Keratinocyte (primary cell): ENCODE measurements at regions not wholly inside any gene's neighbourhood (a gene's known extent, or its start where the extent isn't known, plus 50 kb on each side); places are given as distances from the start of the nearest gene placed in this dataset.
A peak's percentile ranks its signal among the peaks of the same experiment; 100 is the strongest.

Experiments
- DNase-seq: peaks from one replicate; pipeline ENCODE4 v3.0.0-alpha.2; 2011; ENCODE audit warnings: low read depth, missing footprints, low spot score
- FAIRE-seq: peaks from 2 replicates; lab custom pipeline; 2011; peaks lifted over from hg19 to GRCh38; lab: Jason Lieb, UNC
- H2AFZ ChIP-seq: 2 replicates; pipeline ENCODE4 v1.6.0; 2012; ENCODE audit warnings: low read length, control low read depth, inconsistent platforms; ENCODE audit not compliant: control insufficient read depth
- H3K27ac ChIP-seq: 2 replicates; pipeline ENCODE4 v1.5.1; 2011; ENCODE audit warnings: low read length; ENCODE audit not compliant: control insufficient read depth, insufficient read depth
- H3K27me3 ChIP-seq: 3 replicates; pipeline ENCODE4 v1.6.0; 2011; ENCODE audit warnings: low read length; ENCODE audit not compliant: control insufficient read depth, insufficient read depth; ENCODE audit errors: extremely low read depth
- H3K36me3 ChIP-seq, 2 experiments: 2 replicates in 1 of 2; 3 replicates in 1 of 2; pipeline ENCODE4 v1.5.1; 2011; ENCODE audit warnings: low read length in 2 of 2, mild to moderate bottlenecking in 1 of 2; ENCODE audit not compliant: control insufficient read depth in 2 of 2, insufficient read depth in 2 of 2; ENCODE audit errors: extremely low read depth in 1 of 2
- H3K4me1 ChIP-seq: 3 replicates; pipeline ENCODE4 v1.5.1; 2011; ENCODE audit warnings: low read length; ENCODE audit not compliant: control insufficient read depth, insufficient read depth; ENCODE audit errors: extremely low read depth
- H3K4me2 ChIP-seq: 3 replicates; pipeline ENCODE4 v1.6.0; 2011; ENCODE audit warnings: low read depth, low read length; ENCODE audit not compliant: control insufficient read depth, insufficient read depth; ENCODE audit errors: extremely low read depth
- H3K4me3 ChIP-seq, 3 experiments: fragments of 200-600 bp in 1 of 3; sonication (generic) in 1 of 3; 2 replicates in 2 of 3; 3 replicates in 1 of 3; pipeline ENCODE4 v1.5.1; 2011 to 2016; ENCODE audit warnings: low read length in 3 of 3, mild to moderate bottlenecking in 3 of 3, control low read depth in 2 of 3, inconsistent platforms in 1 of 3, low read depth in 1 of 3, mixed read lengths in 1 of 3, mixed run types in 1 of 3, moderate library complexity in 1 of 3; ENCODE audit not compliant: control insufficient read depth in 2 of 3, insufficient read depth in 2 of 3; ENCODE audit errors: extremely low read depth in 1 of 3
- H3K79me2 ChIP-seq: 2 replicates; pipeline ENCODE4 v1.6.0; 2012; ENCODE audit warnings: low read length; ENCODE audit not compliant: control insufficient read depth, insufficient read depth
- H3K9ac ChIP-seq: 3 replicates; pipeline ENCODE4 v1.6.0; 2011; ENCODE audit warnings: low read length; ENCODE audit not compliant: control insufficient read depth, insufficient read depth; ENCODE audit errors: extremely low read depth
- H3K9me1 ChIP-seq: 3 replicates; pipeline ENCODE4 v1.6.0; 2011; ENCODE audit warnings: low read length; ENCODE audit not compliant: control insufficient read depth, insufficient read depth; ENCODE audit errors: extremely low read depth
- H3K9me3 ChIP-seq: 2 replicates; pipeline ENCODE4 v1.5.1; 2012; ENCODE audit warnings: low read depth, low read length; ENCODE audit not compliant: control insufficient read depth
- H4K20me1 ChIP-seq: 3 replicates; pipeline ENCODE4 v1.6.0; 2011; ENCODE audit warnings: low read length; ENCODE audit not compliant: control insufficient read depth, insufficient read depth; ENCODE audit errors: extremely low read depth
- CTCF ChIP-seq, 3 experiments: IDR thresholded peaks in 1 of 3; conservative IDR thresholded peaks in 1 of 3; optimal IDR thresholded peaks in 1 of 3; 2 replicates in 2 of 3; 3 replicates in 1 of 3; pipeline versions ENCODE3 to v1.5.1; 2011; ENCODE audit warnings: low read length in 3 of 3, mild to moderate bottlenecking in 3 of 3, moderate library complexity in 2 of 3, control low read depth in 1 of 3, inconsistent platforms in 1 of 3; ENCODE audit not compliant: insufficient read depth in 2 of 3; ENCODE audit errors: extremely low read depth in 1 of 3
- EZH2 ChIP-seq: IDR thresholded peaks from one replicate; pipeline ENCODE4 v1.6.1; 2012; ENCODE audit warnings: inconsistent platforms, mild to moderate bottlenecking, low read length, moderate library complexity
- dilution Hi-C: fragments of 300-500 bp; cut with MboI; formaldehyde crosslinking; loops from one replicate; pipeline ENCODE4 v1.7.0; 2020; ENCODE audit warnings: low sequenced_read_pairs; ENCODE audit not compliant: extremely low pct_ligation_motif_present

- Histone ChIP-seq H4K20me1 (no peaks in the 10 kb centered on the region), H3K4me3 (no peak overlapping the region), H2AFZ (no peak overlapping the region), H3K4me1 (no peaks in the 10 kb centered on the region), H3K27ac (no peak overlapping the region), H3K4me2 (no peak overlapping the region), H3K27me3 (no peaks in the 10 kb centered on the region), H3K9me3 (no peaks in the 10 kb centered on the region), H3K36me3 (no peaks in the 10 kb centered on the region), H3K9ac (no peak overlapping the region), H3K79me2 (no peaks in the 10 kb centered on the region), H3K9me1 (no peaks in the 10 kb centered on the region)
- no peak for TF ChIP-seq CTCF (optimal IDR thresholded peaks at IDR 0.05 in 1 of 3, IDR thresholded peaks at IDR 0.05 in 1 of 3, conservative IDR thresholded peaks at IDR 0.05 in 1 of 3; ENCODE audit: extremely low read depth in 1 of 3, insufficient read depth in 2 of 3, low read length in 3 of 3)
- no peak for TF ChIP-seq EZH2
- FAIRE-seq (no peak), DNase-seq (no peak)
- dilution Hi-C loops, result no loop called here
Observed at GRCh38 chr16:79998143-79998542, 397.6 kb upstream of the MAF start.

- Histone ChIP-seq H3K4me2 (no peak overlapping the region), H3K79me2 (no peaks in the 10 kb centered on the region), H4K20me1 (no peaks in the 10 kb centered on the region), H3K9ac (no peak overlapping the region), H2AFZ (no peak overlapping the region), H3K36me3 (no peaks in the 10 kb centered on the region), H3K27ac (no peak overlapping the region), H3K4me3 (no peak overlapping the region), H3K9me1 (no peaks in the 10 kb centered on the region), H3K4me1 (no peaks in the 10 kb centered on the region), H3K27me3 (no peaks in the 10 kb centered on the region), H3K9me3 (no peaks in the 10 kb centered on the region)
- dilution Hi-C loops, result no loop called here
- no peak for FAIRE-seq
- no peak for DNase-seq
- TF ChIP-seq EZH2, result no peak
- TF ChIP-seq CTCF (optimal IDR thresholded peaks at IDR 0.05 in 1 of 3, IDR thresholded peaks at IDR 0.05 in 1 of 3, conservative IDR thresholded peaks at IDR 0.05 in 1 of 3; ENCODE audit: extremely low read depth in 1 of 3, insufficient read depth in 2 of 3, low read length in 3 of 3), result peak; percentile 52 to 69 (median 54)
Observed at GRCh38 chr16:79997257-79997656, 396.7 kb upstream of the MAF start.
